Right ventricle myocardium superior (tissue), 1 donor: ENCODE measurements at regions not wholly inside any gene's neighbourhood (a gene's known extent, or its start where the extent isn't known, plus 50 kb on each side); places are given as distances from the start of the nearest gene placed in this dataset.

ENCODE experiments used
- ATAC-seq: fragments of 200-7000 bp; cut with Tn5 transposase; one replicate; pipeline ENCODE4 v1.9.1; 2020; ENCODE audit warnings: mild to moderate bottlenecking; ENCODE audit not compliant: poor library complexity
- DNase-seq: peaks from one replicate; pipeline ENCODE4 v3.0.0-alpha.2; 2020
- intact Hi-C: fragments of 100-400 bp; cut with DNase I; formaldehyde crosslinking; loops from one replicate; pipeline ENCODE4 v1.11.2; 2022
- donor health status: DM: no; HTN: yes; CAD: no; lungs with severe emphysema.

GRCh38 chr16:79687249-79688130 is 87.0 kb upstream of the MAF start:
- DNase-seq: no peak
- ATAC-seq: no peak
- intact Hi-C loops: no loop called here

GRCh38 chr16:79685871-79686270 is 85.3 kb upstream of the MAF start:
- intact Hi-C loops: no loop called here
- DNase-seq (no peak), ATAC-seq (no peak)

- intact Hi-C loops: no loop called here
- ATAC-seq (no peak), DNase-seq (no peak)
Observed at GRCh38 chr16:79679334-79679733, 78.8 kb upstream of the MAF start.

GRCh38 chr16:79677799-79678530 is 77.4 kb upstream of the MAF start:
- ATAC-seq (no peak), DNase-seq (no peak)
- intact Hi-C loops: no loop called here

- ATAC-seq (no peak), DNase-seq (no peak)
- intact Hi-C loops: no loop called here
Observed at GRCh38 chr16:79673635-79674034, 73.1 kb upstream of the MAF start.

- intact Hi-C loops: no loop called here
- ATAC-seq: no peak
- DNase-seq: no peak
Observed at GRCh38 chr16:79672524-79672923, 72.0 kb upstream of the MAF start.

GRCh38 chr16:79668502-79668901 is 68.0 kb upstream of the MAF start:
- DNase-seq: no peak
- intact Hi-C loops: no loop called here
- ATAC-seq: no peak

GRCh38 chr16:79665970-79666369 is 65.4 kb upstream of the MAF start:
- DNase-seq (no peak), ATAC-seq (no peak)
- intact Hi-C loops: no loop called here

- intact Hi-C loops: no loop called here
- DNase-seq: no peak
- ATAC-seq: no peak
Observed at GRCh38 chr16:79664407-79664806, 63.9 kb upstream of the MAF start.

GRCh38 chr16:79662669-79663313 is 62.3 kb upstream of the MAF start:
- ATAC-seq: no peak
- intact Hi-C loops: no loop called here
- no peak for DNase-seq

GRCh38 chr16:79662122-79662521 is 61.6 kb upstream of the MAF start:
- ATAC-seq (no peak), DNase-seq (no peak)
- intact Hi-C loops: no loop called here

- intact Hi-C loops: no loop called here
- ATAC-seq (no peak), DNase-seq (no peak)
Observed at GRCh38 chr16:79661578-79661977, 61.0 kb upstream of the MAF start.

- ATAC-seq: no peak
Observed at GRCh38 chr16:79659344-79659743, 58.8 kb upstream of the MAF start.

GRCh38 chr16:79658301-79659033 is 57.9 kb upstream of the MAF start:
- DNase-seq: no peak
- intact Hi-C loops: no loop called here
- ATAC-seq: no peak

More at GRCh38 chr16:79659344-79659743, 58.8 kb upstream of the MAF start:
- intact Hi-C loops: no loop called here
- DNase-seq: no peak

- intact Hi-C loops: no loop called here
- DNase-seq (no peak), ATAC-seq (no peak)
Observed at GRCh38 chr16:79656553-79657115, 56.1 kb upstream of the MAF start.

- DNase-seq (peak; percentile 80), ATAC-seq (peak; percentile 79)
- intact Hi-C loops: no loop called here
Observed at GRCh38 chr16:79653373-79653891, 52.9 kb upstream of the MAF start.

GRCh38 chr16:79651363-79651762 is 50.8 kb upstream of the MAF start:
- intact Hi-C loops: no loop called here
- peak; percentile 61 for DNase-seq
- peak; percentile 72 for ATAC-seq
